Ectodermal cell (in vitro differentiated cells): ENCODE measurements at regions not wholly inside any gene's neighbourhood (a gene's known extent, or its start where the extent isn't known, plus 50 kb on each side); places are given as distances from the start of the nearest gene placed in this dataset.
"Not testable (repeated sequence)": the region's sequence is repeated elsewhere in the genome, so short reads cannot be mapped to it uniquely, and the experiment has no call there.

Source experiments
- H3K27ac ChIP-seq: 2 replicates; pipeline ENCODE4 v1.7.0; 2013; ENCODE audit warnings: mild to moderate bottlenecking, low read depth, low read length; ENCODE audit not compliant: insufficient read depth, poor library complexity, severe bottlenecking
- H3K27me3 ChIP-seq: 2 replicates; pipeline ENCODE4 v1.7.0; 2013; ENCODE audit warnings: mild to moderate bottlenecking, low read length; ENCODE audit not compliant: insufficient read depth, control insufficient read depth, poor library complexity, severe bottlenecking
- H3K36me3 ChIP-seq: one replicate; pipeline ENCODE4 v1.7.0; 2013; ENCODE audit warnings: low read length; ENCODE audit not compliant: control insufficient read depth, insufficient read depth
- H3K4me1 ChIP-seq: one replicate; pipeline ENCODE4 v1.7.0; 2013; ENCODE audit warnings: low read length; ENCODE audit not compliant: control insufficient read depth, insufficient read depth
- H3K4me3 ChIP-seq: 2 replicates; pipeline ENCODE4 v1.7.0; 2013; ENCODE audit warnings: low read depth, low read length, control low read depth; ENCODE audit not compliant: insufficient read depth
- H3K9me3 ChIP-seq: 2 replicates; pipeline ENCODE4 v1.7.0; 2013; ENCODE audit warnings: mild to moderate bottlenecking, low read length, moderate library complexity; ENCODE audit not compliant: control insufficient read depth
- WGBS, 2 experiments: methylation state at CpG; one replicate each; pipeline ENCODE4 v1.1.7; 2013; ENCODE audit warnings: missing lambda C conversion rate in 2 of 2; 5-methylcytosine and 5-hydroxymethylcytosine counted together

GRCh38 chr20:52054123-52054522 is 137.5 kb downstream of the ZFP64 start:
- H3K4me3 ChIP-seq = no peak overlapping the region
- H3K4me1 ChIP-seq = peaks cover 5% of the 10 kb centered on the region
- WGBS, 2 experiments = 91 to 96% methylated on average over 5 of the region's 5 CpGs
- H3K27ac ChIP-seq = no peak overlapping the region
- no peaks in the 10 kb centered on the region for H3K9me3 ChIP-seq
- no peaks in the 10 kb centered on the region for H3K27me3 ChIP-seq
- H3K36me3 ChIP-seq = no peaks in the 10 kb centered on the region

GRCh38 chr20:52049001-52049731 is 142.4 kb downstream of the ZFP64 start:
- WGBS, 2 experiments = 2 to 3% methylated on average over 6 to 7 of the region's 7 CpGs
- Histone ChIP-seq H3K4me3 (no peak overlapping the region), H3K27ac (peak overlapping the region; percentile 90), H3K4me1 (peaks cover 24% of the 10 kb centered on the region), H3K9me3 (no peaks in the 10 kb centered on the region), H3K36me3 (no peaks in the 10 kb centered on the region), H3K27me3 (no peaks in the 10 kb centered on the region)

- Histone ChIP-seq H3K9me3 (no peaks in the 10 kb centered on the region), H3K27ac (peak overlapping the region; percentile 90), H3K4me1 (peaks cover 24% of the 10 kb centered on the region), H3K4me3 (peak overlapping the region; percentile 22), H3K27me3 (no peaks in the 10 kb centered on the region), H3K36me3 (no peaks in the 10 kb centered on the region)
- 1% methylated on average over 18 to 19 of the region's 19 CpGs for WGBS, 2 experiments
Measured at GRCh38 chr20:52047811-52048764, 143.5 kb downstream of the ZFP64 start.

- WGBS, 2 experiments = 86 to 95% methylated on average over 6 of the region's 6 CpGs
- no peak overlapping the region for H3K4me3 ChIP-seq
- H3K27ac ChIP-seq = no peak overlapping the region
- H3K4me1 ChIP-seq = peaks cover 12% of the 10 kb centered on the region
- no peaks in the 10 kb centered on the region for H3K36me3 ChIP-seq
- H3K9me3 ChIP-seq = no peaks in the 10 kb centered on the region
- H3K27me3 ChIP-seq = no peaks in the 10 kb centered on the region
Measured at GRCh38 chr20:52041966-52042365, 149.6 kb downstream of the ZFP64 start.

GRCh38 chr20:52039790-52040189 is 151.8 kb downstream of the ZFP64 start:
- no peaks in the 10 kb centered on the region for H3K36me3 ChIP-seq
- no peaks in the 10 kb centered on the region for H3K27me3 ChIP-seq
- no peak overlapping the region for H3K27ac ChIP-seq
- peaks cover 12% of the 10 kb centered on the region for H3K4me1 ChIP-seq
- H3K4me3 ChIP-seq = no peak overlapping the region
- H3K9me3 ChIP-seq = no peaks in the 10 kb centered on the region
- WGBS, 2 experiments = 90 to 95% methylated on average over 7 of the region's 7 CpGs

GRCh38 chr20:52038632-52039031 is 152.9 kb downstream of the ZFP64 start:
- 91 to 96% methylated on average over 9 of the region's 9 CpGs for WGBS, 2 experiments
- not testable (repeated sequence) for H3K27ac ChIP-seq, H3K9me3 ChIP-seq, H3K27me3 ChIP-seq, H3K36me3 ChIP-seq, H3K4me3 ChIP-seq
- peaks cover 12% of the 10 kb centered on the region for H3K4me1 ChIP-seq

GRCh38 chr20:52037370-52037769 is 154.2 kb downstream of the ZFP64 start:
- H3K9me3 ChIP-seq = no peaks in the 10 kb centered on the region
- H3K36me3 ChIP-seq = no peaks in the 10 kb centered on the region
- no peak overlapping the region for H3K4me3 ChIP-seq
- no peak overlapping the region for H3K27ac ChIP-seq
- WGBS, 2 experiments = 92 to 95% methylated on average over 5 of the region's 5 CpGs
- no peaks in the 10 kb centered on the region for H3K27me3 ChIP-seq
- peaks cover 12% of the 10 kb centered on the region for H3K4me1 ChIP-seq

GRCh38 chr20:52035977-52036376 is 155.6 kb downstream of the ZFP64 start:
- Histone ChIP-seq H3K4me1 (peaks cover 17% of the 10 kb centered on the region), H3K27me3 (no peaks in the 10 kb centered on the region), H3K36me3 (no peaks in the 10 kb centered on the region), H3K27ac (no peak overlapping the region), H3K9me3 (no peaks in the 10 kb centered on the region), H3K4me3 (no peak overlapping the region)
- WGBS, 2 experiments = 92 to 97% methylated on average over 1 of the region's 1 CpG

GRCh38 chr20:52035498-52035897 is 156.1 kb downstream of the ZFP64 start:
- Histone ChIP-seq H3K36me3 (no peaks in the 10 kb centered on the region), H3K27me3 (no peaks in the 10 kb centered on the region), H3K4me1 (peaks cover 17% of the 10 kb centered on the region), H3K9me3 (no peaks in the 10 kb centered on the region), H3K27ac (no peak overlapping the region), H3K4me3 (no peak overlapping the region)
- 87 to 93% methylated on average over 6 of the region's 6 CpGs for WGBS, 2 experiments

GRCh38 chr20:52034581-52034980 is 157.0 kb downstream of the ZFP64 start:
- H3K27ac ChIP-seq = no peak overlapping the region
- H3K9me3 ChIP-seq = no peaks in the 10 kb centered on the region
- H3K4me1 ChIP-seq = peaks cover 11% of the 10 kb centered on the region
- H3K4me3 ChIP-seq = no peak overlapping the region
- no peaks in the 10 kb centered on the region for H3K27me3 ChIP-seq
- no peaks in the 10 kb centered on the region for H3K36me3 ChIP-seq
- 95 to 96% methylated on average over 9 of the region's 9 CpGs for WGBS, 2 experiments
